ENCODE measurements at regions not wholly inside any gene's neighbourhood (a gene's known extent, or its start where the extent isn't known, plus 50 kb on each side); places are given as distances from the start of the nearest gene placed in this dataset.

DNA sequence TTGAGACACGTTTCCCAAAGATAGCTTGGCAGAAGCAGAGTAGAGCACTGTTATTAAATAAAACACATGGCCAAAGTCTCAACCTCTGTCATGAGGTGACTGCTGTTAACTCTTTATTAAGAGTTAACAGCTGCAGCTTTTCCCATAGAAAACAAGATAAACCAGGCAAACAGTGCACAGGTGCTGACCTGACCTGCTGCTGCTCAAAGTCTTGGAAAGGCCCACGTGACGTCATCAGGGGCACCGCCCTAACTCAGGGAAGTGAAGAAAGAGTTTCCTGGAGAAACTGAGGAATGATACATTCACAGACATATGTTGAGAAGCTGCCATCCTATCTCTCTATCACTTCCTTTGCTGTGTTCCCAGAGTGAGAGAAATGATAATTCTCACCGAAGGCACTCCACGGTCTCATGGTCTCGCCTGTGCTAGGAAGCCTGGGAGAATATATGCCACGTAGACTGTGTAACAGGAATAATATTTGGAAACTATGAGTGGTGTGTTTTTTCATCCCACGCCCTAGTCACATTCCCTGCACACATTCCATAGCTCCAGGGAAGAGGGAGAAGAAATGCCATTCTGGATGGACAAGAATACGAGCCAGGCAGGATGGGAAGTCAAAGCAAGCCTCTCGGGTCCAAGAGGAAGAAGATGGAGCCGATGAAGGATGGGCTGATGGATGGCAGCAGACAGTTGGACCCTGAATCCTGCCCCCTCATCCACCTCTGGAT, 146.2 kb upstream of the NFE2L3 start:
- TF ChIP-seq POLR2A (IDR thresholded peaks at IDR 0.05) = no peak
- TF ChIP-seq, protein P1, sequence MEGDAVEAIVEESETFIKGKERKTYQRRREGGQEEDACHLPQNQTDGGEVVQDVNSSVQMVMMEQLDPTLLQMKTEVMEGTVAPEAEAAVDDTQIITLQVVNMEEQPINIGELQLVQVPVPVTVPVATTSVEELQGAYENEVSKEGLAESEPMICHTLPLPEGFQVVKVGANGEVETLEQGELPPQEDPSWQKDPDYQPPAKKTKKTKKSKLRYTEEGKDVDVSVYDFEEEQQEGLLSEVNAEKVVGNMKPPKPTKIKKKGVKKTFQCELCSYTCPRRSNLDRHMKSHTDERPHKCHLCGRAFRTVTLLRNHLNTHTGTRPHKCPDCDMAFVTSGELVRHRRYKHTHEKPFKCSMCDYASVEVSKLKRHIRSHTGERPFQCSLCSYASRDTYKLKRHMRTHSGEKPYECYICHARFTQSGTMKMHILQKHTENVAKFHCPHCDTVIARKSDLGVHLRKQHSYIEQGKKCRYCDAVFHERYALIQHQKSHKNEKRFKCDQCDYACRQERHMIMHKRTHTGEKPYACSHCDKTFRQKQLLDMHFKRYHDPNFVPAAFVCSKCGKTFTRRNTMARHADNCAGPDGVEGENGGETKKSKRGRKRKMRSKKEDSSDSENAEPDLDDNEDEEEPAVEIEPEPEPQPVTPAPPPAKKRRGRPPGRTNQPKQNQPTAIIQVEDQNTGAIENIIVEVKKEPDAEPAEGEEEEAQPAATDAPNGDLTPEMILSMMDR (IDR thresholded peaks at IDR 0.05) = no peak
